GM12892 (cell line): ENCODE measurements at regions not wholly inside any gene's neighbourhood (a gene's known extent, or its start where the extent isn't known, plus 50 kb on each side); places are given as distances from the start of the nearest gene placed in this dataset.

ENCODE experiments used
- DNase-seq: peaks from one replicate; pipeline ENCODE4 v3.0.0; 2011; ENCODE audit not compliant: insufficient read length
- FAIRE-seq: peaks from 2 replicates; lab custom pipeline; 2011; peaks lifted over from hg19 to GRCh38; lab: Jason Lieb, UNC
- POLR2A ChIP-seq: IDR thresholded peaks from 2 replicates; pipeline ENCODE4 v1.6.1; 2011; ENCODE audit warnings: low read depth, low read length, control low read depth
- POLR2AphosphoS5 ChIP-seq: IDR thresholded peaks from 2 replicates; pipeline ENCODE4 v1.6.1; 2011; ENCODE audit warnings: low read depth, low read length, control low read depth
- TAF1 ChIP-seq: IDR thresholded peaks from 2 replicates; pipeline ENCODE4 v1.6.1; 2011; ENCODE audit warnings: low read depth, mild to moderate bottlenecking, control low read depth, low read length, borderline replicate concordance

DNA sequence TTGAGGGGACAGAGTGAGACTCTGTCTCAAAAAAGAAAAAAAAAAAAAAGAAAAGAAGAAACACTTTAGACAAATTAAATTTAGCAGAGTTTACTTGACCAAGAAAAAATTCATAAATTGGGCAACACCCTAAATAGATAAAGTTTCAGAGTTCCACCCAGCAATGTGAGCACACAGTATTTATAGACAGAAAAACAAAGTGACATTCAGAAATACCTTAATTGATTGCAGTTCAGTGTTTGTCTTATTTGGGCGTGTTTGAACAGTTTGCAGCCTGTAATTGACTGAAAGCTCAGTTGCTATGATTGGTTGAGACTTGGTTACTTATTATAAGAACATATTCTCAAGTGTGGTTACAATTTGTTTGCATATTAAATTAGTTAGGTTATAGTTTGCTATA, 603.5 kb upstream of the NEGR1 start:
- no peak for TF ChIP-seq TAF1
- no peak for TF ChIP-seq POLR2AphosphoS5
- DNase-seq, result no peak
- FAIRE-seq, result no peak

DNA sequence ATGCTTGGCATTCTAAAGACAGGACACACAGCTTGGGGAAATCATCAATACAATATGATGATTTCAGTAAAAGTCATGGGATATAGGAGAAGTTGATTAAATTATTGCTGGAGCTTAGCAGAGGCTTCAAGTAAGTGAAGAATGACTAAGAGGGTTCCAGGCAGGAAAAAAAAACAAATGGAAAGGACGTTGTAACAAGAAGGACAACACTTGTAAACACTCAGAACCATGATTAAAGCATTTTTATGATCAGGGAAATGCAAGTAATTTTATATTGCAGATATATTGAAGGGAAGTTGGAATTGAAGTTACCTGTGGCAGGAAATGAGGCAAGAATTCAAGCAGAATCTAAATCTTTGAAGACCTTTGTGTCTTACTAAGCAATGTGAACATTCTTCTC, 602.7 kb upstream of the NEGR1 start:
- no peak for TF ChIP-seq POLR2A
- no peak for TF ChIP-seq TAF1
- no peak for TF ChIP-seq POLR2AphosphoS5
- no peak for FAIRE-seq

DNA sequence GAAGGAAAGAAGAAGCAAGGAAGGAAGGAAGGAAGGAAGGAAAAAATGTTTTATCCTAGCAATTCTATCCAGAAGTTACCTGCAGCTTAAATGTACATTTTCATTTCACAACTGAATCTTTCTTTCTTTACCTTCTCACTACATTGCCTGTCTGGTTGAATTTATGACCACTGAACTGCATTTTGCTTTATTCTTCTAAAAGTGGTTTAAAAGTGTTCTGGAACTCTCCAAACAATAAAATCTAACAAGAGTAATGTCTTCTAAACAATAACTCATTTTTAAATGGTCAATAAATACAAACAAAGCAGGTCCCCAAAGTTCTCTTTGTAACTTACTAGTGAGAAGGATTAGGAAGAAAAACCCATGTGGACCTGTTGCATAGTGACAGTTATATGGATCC, 587.5 kb upstream of the NEGR1 start:
- TF ChIP-seq TAF1 (no peak), POLR2AphosphoS5 (no peak), POLR2A (no peak)

More for the DNA sequence above, 602.7 kb upstream of the NEGR1 start:
- no peak for DNase-seq

GRCh38 chr1:72869441-72869840, 587.1 kb upstream of the NEGR1 start:
- DNase-seq (no peak), FAIRE-seq (no peak)
- no peak for TF ChIP-seq POLR2A
- no peak for TF ChIP-seq TAF1
- no peak for TF ChIP-seq POLR2AphosphoS5

More for the DNA sequence above, 587.5 kb upstream of the NEGR1 start:
- no peak for DNase-seq
- FAIRE-seq, result no peak

DNA sequence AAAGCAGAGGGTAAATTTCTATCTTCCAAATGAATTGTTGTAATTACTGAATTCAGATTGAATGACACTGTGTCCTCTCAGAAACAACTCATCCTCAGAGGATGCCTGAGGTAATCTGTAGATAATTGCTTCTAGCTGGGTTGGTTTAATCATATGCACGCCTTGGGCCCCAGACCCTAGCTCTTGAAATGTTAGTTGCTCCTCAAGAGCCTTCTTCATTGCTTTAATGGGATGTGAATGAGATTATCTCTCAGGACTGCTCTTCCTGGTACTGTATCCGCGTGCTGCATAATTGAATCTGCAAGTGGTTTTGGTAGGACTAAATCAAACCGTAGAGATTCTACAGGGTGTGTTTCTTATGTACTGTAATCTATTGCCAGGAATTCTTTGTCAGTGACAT, 569.3 kb upstream of the NEGR1 start:
- FAIRE-seq (no peak), DNase-seq (no peak)
- TF ChIP-seq POLR2AphosphoS5, result no peak
- TF ChIP-seq POLR2A, result no peak
- TF ChIP-seq TAF1, result no peak

DNA sequence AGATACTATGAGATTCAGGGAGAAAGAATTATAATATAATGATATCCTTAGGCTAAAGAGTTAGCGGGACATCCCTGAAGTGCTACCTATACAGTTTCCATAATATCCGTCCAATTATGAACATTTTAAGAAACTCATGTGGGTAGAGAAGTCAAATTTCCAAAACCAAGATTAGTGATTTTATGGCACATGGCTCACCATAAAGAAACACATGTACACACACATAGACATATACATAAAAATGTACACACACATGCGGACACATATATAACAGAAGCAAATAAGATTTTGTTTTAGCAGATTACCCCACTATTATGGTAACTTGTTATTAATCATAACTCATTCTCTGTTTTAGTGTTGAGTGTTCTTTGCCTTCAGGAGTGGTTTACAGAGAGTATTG, 566.7 kb upstream of the NEGR1 start:
- DNase-seq (no peak), FAIRE-seq (no peak)
- TF ChIP-seq POLR2A, result no peak
- TF ChIP-seq POLR2AphosphoS5, result no peak
- TF ChIP-seq TAF1, result no peak

DNA sequence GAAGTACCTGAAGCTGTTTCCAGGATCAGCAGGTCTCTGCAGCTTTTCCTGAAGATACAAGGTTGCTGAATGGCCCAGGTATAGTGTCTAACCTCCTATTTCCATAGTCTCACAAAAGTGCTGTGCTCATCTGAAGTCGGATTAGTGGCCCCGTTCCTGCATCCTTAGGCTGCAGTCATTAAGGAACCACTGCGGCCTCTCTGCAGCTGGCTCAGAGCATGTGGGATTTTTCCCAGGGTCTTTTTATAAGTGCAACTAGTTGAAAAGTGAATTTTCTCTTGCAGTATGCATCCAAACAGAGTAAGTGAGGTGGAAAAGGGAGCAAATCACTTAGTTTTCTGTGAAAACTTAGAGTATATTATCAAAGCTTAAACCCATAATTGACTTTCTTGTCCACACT, 565.3 kb upstream of the NEGR1 start:
- TF ChIP-seq TAF1 (no peak), POLR2A (no peak), POLR2AphosphoS5 (no peak)
- FAIRE-seq (no peak), DNase-seq (no peak)

DNA sequence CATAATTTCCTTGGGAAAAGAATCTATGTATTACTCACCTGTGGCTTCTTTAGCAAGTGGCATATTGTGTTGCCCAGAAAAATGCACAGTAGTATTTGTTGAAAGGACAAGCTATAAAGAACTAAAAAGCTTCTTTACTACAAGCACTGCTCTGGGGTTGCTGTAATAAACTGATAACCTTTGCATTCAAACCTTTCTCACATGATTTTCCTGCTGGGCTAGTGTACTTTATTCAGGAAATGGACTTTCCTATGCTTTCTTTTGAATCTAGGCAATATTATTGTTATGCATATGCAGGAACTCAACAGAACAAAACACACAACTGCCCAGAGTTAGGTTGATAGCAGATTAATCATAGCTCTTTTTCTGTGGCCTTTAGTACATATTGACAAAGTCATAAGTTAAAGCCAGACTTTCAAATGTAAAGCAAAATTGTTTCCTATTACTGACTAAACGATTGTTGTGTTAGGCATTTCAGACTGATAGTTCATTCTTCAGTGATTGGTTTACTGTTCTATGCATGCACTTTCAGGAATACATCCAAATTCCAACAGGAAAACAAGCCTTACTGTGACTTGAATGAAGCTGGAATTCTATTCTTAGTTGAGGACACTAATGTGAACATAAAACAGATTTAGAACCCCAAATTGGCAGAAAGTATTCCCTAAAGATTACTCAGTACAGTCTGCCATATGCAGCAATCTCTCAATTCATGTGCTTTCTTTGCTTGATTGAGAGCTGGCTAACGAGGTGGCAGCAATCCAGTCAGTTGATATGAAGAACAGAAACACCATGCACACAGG, 564.3 kb upstream of the NEGR1 start:
- no peak for TF ChIP-seq TAF1
- TF ChIP-seq POLR2A, result no peak
- TF ChIP-seq POLR2AphosphoS5, result no peak
- DNase-seq (no peak), FAIRE-seq (no peak)

DNA sequence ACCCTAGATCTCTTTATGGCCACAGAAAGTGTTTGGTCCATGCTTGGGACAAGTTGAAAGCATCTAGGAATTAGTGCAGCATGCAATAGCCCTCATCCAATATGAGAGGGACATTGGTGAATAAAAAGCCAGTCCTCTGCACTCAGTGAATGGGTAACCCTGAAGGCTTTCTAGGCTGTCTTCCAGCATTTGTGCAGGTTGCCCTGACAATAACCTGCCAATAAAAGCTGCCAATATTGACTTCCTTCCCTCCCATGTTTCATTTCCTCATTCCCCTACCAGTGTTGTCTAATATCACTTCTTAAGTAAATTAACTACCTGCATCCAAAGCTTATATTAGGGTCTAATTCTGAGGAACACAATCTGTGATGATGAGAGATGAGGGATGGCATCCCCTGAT, 563.6 kb upstream of the NEGR1 start:
- FAIRE-seq, result no peak
- no peak for DNase-seq
- TF ChIP-seq TAF1 (no peak), POLR2A (no peak), POLR2AphosphoS5 (no peak)

DNA sequence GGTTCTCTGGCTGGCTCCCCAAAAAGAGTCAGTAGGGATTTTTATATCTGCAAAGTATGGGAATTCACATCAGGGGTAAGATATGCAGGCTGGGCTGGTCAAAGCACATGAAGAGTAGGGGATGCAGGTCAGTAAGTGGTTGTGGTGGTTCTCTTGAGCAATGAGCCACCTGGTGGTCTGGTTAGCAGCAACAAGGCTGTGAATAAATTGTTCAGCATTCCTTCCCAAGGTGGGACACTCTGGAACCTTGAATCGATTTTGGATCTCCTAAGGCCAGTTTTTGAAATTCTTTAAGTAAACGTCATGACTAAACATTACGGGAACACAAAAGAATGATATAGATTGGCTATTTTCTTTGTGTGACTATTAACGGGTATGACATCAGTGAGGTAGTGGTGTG, 563.0 kb upstream of the NEGR1 start:
- FAIRE-seq (no peak), DNase-seq (no peak)
- no peak for TF ChIP-seq POLR2A
- TF ChIP-seq TAF1, result no peak
- TF ChIP-seq POLR2AphosphoS5, result no peak

- DNase-seq, result no peak
- FAIRE-seq, result no peak
These were observed 555.4 kb upstream of the NEGR1 start for GRCh38 chr1:72837781-72838180.

GRCh38 chr1:72830606-72831390, 548.5 kb upstream of the NEGR1 start:
- TF ChIP-seq TAF1, result no peak
- FAIRE-seq, result no peak
- no peak for DNase-seq

More at GRCh38 chr1:72837781-72838180, 555.4 kb upstream of the NEGR1 start:
- TF ChIP-seq TAF1 (no peak), POLR2A (no peak), POLR2AphosphoS5 (no peak)

DNA sequence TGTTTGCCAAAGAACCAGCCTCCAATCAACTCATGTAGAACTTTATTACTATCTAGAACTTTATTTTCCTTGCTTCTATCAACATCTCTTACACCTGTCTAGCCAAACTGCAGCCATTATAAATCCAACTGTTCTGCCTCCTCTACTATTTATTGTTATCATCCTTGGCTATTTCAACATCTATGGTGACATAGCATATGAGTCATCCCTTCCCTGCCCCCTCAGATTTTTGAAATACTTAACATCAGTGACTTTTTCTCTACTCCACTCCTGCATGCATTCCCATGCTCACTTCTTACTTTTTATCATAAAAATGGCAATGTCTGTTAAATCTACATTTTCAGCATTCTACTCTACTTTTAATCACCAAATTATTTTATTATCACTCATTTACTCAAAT, 544.9 kb upstream of the NEGR1 start:
- TF ChIP-seq TAF1, result no peak
- TF ChIP-seq POLR2AphosphoS5, result no peak
- no peak for TF ChIP-seq POLR2A
- DNase-seq (no peak), FAIRE-seq (no peak)
